ENCODE measurements at regions not wholly inside any gene's neighbourhood (a gene's known extent, or its start where the extent isn't known, plus 50 kb on each side); places are given as distances from the start of the nearest gene placed in this dataset.

- TF ChIP-seq CTCF (IDR thresholded peaks at IDR 0.05), result no peak
- DNase-seq (ENCODE audit: low spot score) (no peak), ATAC-seq (ENCODE audit: low FRiP score) (no peak)
Observed at GRCh38 chr11:123378096-123378495, 52.0 kb upstream of the GRAMD1B start.

DNA sequence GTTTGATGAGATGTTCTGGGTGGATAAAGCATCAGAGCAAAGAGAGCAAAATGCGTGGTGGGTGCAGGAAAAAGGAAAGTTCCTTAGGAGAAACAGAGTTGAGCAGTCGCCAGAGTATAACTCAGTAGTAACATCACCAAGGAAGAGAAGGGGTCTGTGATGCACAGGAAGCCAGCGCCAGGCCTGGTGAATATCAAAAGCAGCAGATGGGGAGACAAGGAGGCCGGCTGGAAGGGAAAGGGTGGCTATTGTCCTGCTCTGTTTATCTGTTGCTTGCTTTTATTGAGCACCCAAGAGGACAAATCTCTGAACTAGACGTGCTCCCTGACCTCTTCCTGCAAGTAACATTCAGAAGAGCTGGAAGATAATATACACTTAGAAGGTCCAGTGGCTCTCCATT, 52.7 kb upstream of the GRAMD1B start:
- ATAC-seq (ENCODE audit: low FRiP score) (no peak), DNase-seq (ENCODE audit: low spot score) (no peak)
- TF ChIP-seq CTCF (IDR thresholded peaks at IDR 0.05), result no peak

DNA sequence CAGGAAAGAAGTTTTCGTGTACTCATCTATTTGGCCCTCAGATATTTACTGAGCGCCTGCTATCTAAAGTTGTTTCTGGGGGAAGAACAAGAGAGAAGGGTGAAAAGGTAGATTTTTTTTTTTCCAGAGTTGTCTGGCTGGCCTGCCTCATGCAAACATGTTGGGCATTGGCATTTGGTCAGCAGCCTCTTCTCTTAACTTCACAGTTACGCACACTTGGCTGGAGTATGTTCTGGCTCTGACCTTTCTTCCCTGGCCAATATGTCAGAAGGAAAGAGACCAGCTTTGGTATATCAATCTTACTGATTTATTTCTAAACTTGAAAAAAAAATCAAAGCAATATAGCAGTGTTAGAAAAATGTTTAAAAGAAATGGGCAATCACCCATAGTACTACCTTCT, 54.2 kb upstream of the GRAMD1B start:
- TF ChIP-seq CTCF (IDR thresholded peaks at IDR 0.05), result no peak
- ATAC-seq (ENCODE audit: low FRiP score) (no peak), DNase-seq (ENCODE audit: low spot score) (no peak)

GRCh38 chr11:123374622-123374968, 55.5 kb upstream of the GRAMD1B start:
- DNase-seq (ENCODE audit: low spot score) (no peak), ATAC-seq (ENCODE audit: low FRiP score) (no peak)
- TF ChIP-seq CTCF (IDR thresholded peaks at IDR 0.05), result no peak

DNA sequence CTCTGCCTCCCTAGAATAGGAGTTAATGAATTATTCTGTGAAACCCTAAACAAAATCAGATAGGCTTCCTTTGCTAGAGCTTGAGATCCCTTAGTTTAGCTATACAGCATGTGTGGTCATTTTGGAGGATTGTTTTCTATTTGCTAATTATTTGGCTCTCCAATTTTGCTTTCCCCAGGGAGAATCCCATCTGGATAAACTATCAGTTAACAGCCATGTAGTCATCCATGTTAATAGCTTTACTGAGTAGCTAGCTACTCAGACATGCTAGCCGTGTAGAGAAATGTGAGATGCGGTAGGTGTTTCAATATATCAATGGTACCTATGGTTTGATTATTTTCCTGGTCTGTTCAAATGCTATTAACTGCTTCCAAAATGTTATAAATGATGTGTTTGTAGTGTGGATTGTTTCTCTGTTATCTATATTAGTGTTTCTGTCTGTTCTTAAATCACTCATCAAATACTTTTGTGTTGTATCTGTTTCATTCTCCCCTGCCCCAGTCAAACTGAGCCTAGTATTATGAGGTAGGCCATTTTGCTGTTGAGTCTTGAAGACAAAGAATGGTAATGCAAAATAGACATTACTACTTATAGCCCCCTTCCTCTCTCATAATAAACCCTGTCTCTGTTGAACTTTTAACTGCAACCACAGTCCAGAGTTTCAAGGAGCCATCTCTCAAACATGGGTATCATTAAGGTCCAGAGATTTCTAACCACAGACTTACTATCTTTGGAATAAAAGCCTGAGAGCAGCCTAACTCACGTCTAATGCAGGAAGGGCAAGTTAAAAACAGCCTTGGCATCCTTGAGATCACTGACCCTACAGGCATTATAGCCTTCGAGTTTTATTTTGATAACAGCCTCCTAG, 56.1 kb upstream of the GRAMD1B start:
- TF ChIP-seq CTCF (IDR thresholded peaks at IDR 0.05), result no peak
- no peak for DNase-seq (ENCODE audit: low spot score)
- no peak for ATAC-seq (ENCODE audit: low FRiP score)

- no peak for ATAC-seq (ENCODE audit: low FRiP score)
- no peak for TF ChIP-seq CTCF (IDR thresholded peaks at IDR 0.05)
- no peak for DNase-seq (ENCODE audit: low spot score)
Observed at GRCh38 chr11:123371506-123372297, 58.4 kb upstream of the GRAMD1B start.
